GM23338 (cell line): ENCODE measurements at regions not wholly inside any gene's neighbourhood (a gene's known extent, or its start where the extent isn't known, plus 50 kb on each side); places are given as distances from the start of the nearest gene placed in this dataset.

ENCODE experiments used
- ATAC-seq: fragments of 200-7000 bp; cut with Tn5 transposase; 3 replicates; pipeline ENCODE4 v1.9.1; 2020
- DNase-seq: peaks from one replicate; pipeline ENCODE4 v3.0.0-alpha.2; 2015; ENCODE audit warnings: low spot score
- H2AFZ ChIP-seq: fragments of 200-600 bp; sonication (generic); 2 replicates; pipeline ENCODE4 v1.8.0; 2016; ENCODE audit warnings: antibody characterized with exemption, mild to moderate bottlenecking, moderate library complexity
- H3F3A ChIP-seq: fragments of 200-600 bp; sonication (generic); replicated peaks from 2 replicates; pipeline ENCODE4 v1.8.0; 2017; ENCODE audit warnings: antibody characterized with exemption, mixed run types, low read depth
- H3K27ac ChIP-seq: fragments of 200-600 bp; sonication (generic); 2 replicates; pipeline ENCODE4 v1.6.1; 2016; ENCODE audit warnings: low read depth
- H3K27me3 ChIP-seq: fragments of 200-600 bp; sonication (generic); 2 replicates; pipeline ENCODE4 v1.8.0; 2016; ENCODE audit warnings: mild to moderate bottlenecking, mixed run types, moderate library complexity; ENCODE audit not compliant: insufficient read depth
- H3K36me3 ChIP-seq: fragments of 200-600 bp; sonication (generic); 2 replicates; pipeline ENCODE4 v1.8.0; 2016; ENCODE audit warnings: mild to moderate bottlenecking; ENCODE audit not compliant: insufficient read depth
- H3K4me1 ChIP-seq: fragments of 200-600 bp; sonication (generic); 2 replicates; pipeline ENCODE4 v1.8.0; 2016; ENCODE audit warnings: mild to moderate bottlenecking, moderate library complexity; ENCODE audit not compliant: insufficient read depth
- H3K4me2 ChIP-seq: fragments of 200-600 bp; sonication (generic); 2 replicates; pipeline ENCODE4 v1.7.1; 2017; ENCODE audit warnings: mixed run types
- H3K4me3 ChIP-seq: fragments of 200-600 bp; sonication (generic); 2 replicates; pipeline ENCODE4 v1.6.1; 2016; ENCODE audit warnings: mixed run types
- H3K79me2 ChIP-seq: fragments of 200-600 bp; sonication (generic); replicated peaks from 2 replicates; pipeline ENCODE4 v1.8.0; 2017; ENCODE audit warnings: mild to moderate bottlenecking; ENCODE audit not compliant: insufficient read depth
- H3K9me2 ChIP-seq: fragments of 200-600 bp; sonication (generic); 2 replicates; pipeline ENCODE4 v1.8.0; 2017; ENCODE audit not compliant: insufficient read depth
- H4K20me1 ChIP-seq: fragments of 200-600 bp; sonication (generic); replicated peaks from 2 replicates; pipeline ENCODE4 v1.8.0; 2017; ENCODE audit warnings: mild to moderate bottlenecking; ENCODE audit not compliant: insufficient read depth
- H3K27ac Mint-ChIP-seq: 2 replicates; pipeline ENCODE4 v1.8.0; 2020; ENCODE audit warnings: inconsistent platforms, mild to moderate bottlenecking, moderate library complexity, mixed read lengths
- H3K27me3 Mint-ChIP-seq: 3 replicates; pipeline ENCODE4 v1.8.0; 2022; ENCODE audit warnings: low read depth, mild to moderate bottlenecking, moderate library complexity, mixed read lengths, inconsistent platforms; ENCODE audit not compliant: insufficient read depth, poor library complexity
- H3K36me3 Mint-ChIP-seq: 3 replicates; pipeline ENCODE4 v1.8.0; 2021; ENCODE audit warnings: low read depth, mild to moderate bottlenecking, inconsistent platforms, moderate library complexity, mixed read lengths
- H3K4me1 Mint-ChIP-seq: 3 replicates; pipeline ENCODE4 v1.8.0; 2020; ENCODE audit warnings: mild to moderate bottlenecking, inconsistent platforms, mixed read lengths
- H3K4me3 Mint-ChIP-seq: 3 replicates; pipeline ENCODE4 v1.8.0; 2021; ENCODE audit warnings: moderate library complexity, mild to moderate bottlenecking, inconsistent platforms, mixed read lengths
- H3K9me3 Mint-ChIP-seq: 3 replicates; pipeline ENCODE4 v1.8.0; 2020; ENCODE audit warnings: moderate library complexity, mild to moderate bottlenecking, inconsistent platforms, mixed read lengths
- CTCF ChIP-seq, 2 experiments: fragments of 200-600 bp in 1 of 2; sonication (generic) in 1 of 2; conservative IDR thresholded peaks; 2 replicates each; pipeline versions ENCODE4 v1.5.1 to v1.6.1; 2016 to 2017; ENCODE audit warnings: antibody characterized with exemption in 2 of 2, low read depth in 2 of 2, mild to moderate bottlenecking in 2 of 2, moderate library complexity in 1 of 2
- EZH2phosphoT487 ChIP-seq: fragments of 200-600 bp; sonication (generic); IDR thresholded peaks from one replicate; pipeline ENCODE4 v1.8.1; 2018; ENCODE audit warnings: antibody characterized with exemption; ENCODE audit not compliant: unreplicated experiment
- JUNB ChIP-seq: IDR thresholded peaks from one replicate; pipeline ENCODE4 v1.6.1; 2016; ENCODE audit warnings: antibody characterized with exemption; ENCODE audit not compliant: unreplicated experiment
- NANOG ChIP-seq: IDR thresholded peaks from 2 replicates; pipeline ENCODE4 v1.6.1; 2016; ENCODE audit warnings: antibody characterized with exemption, borderline replicate concordance
- REST ChIP-seq: IDR thresholded peaks from one replicate; pipeline ENCODE4 v1.6.1; 2018; ENCODE audit warnings: antibody characterized with exemption; ENCODE audit not compliant: unreplicated experiment
- ZNF114 ChIP-seq: fragments of 250-450 bp; sonication (Bioruptor Pico); IDR thresholded peaks from 2 replicates; pipeline ENCODE4 v1.5.0; 2020; ENCODE audit warnings: mild to moderate bottlenecking, moderate library complexity
- ZNF462 ChIP-seq: fragments of 250-450 bp; sonication (Bioruptor Pico); IDR thresholded peaks from 2 replicates; pipeline ENCODE4 v1.5.0; 2020; ENCODE audit warnings: mild to moderate bottlenecking, moderate library complexity

GRCh38 chr12:92041742-92042141, 103.9 kb downstream of the BTG1 start (continued):
- no peak for TF ChIP-seq ZNF462 (CRISPR knock-in tag)
- TF ChIP-seq JUNB = no peak
- TF ChIP-seq EZH2phosphoT487 = no peak
- no peak for TF ChIP-seq ZNF114 (CRISPR knock-in tag)
- no peak for TF ChIP-seq REST

- Histone ChIP-seq H3K4me2 (peak overlapping the region; percentile 63), H3K27ac (no peak overlapping the region), H3K27me3 (no peaks in the 10 kb centered on the region), H4K20me1 (no peaks in the 10 kb centered on the region), H3F3A (no peaks in the 10 kb centered on the region), H3K9me2 (no peaks in the 10 kb centered on the region), H3K4me3 (no peak overlapping the region), H3K36me3 (no peaks in the 10 kb centered on the region), H3K4me1 (peaks cover 32% of the 10 kb centered on the region), H3K79me2 (no peaks in the 10 kb centered on the region), H2AFZ (no peak overlapping the region)
- Mint-ChIP-seq H3K4me1 (peaks cover 54% of the 10 kb centered on the region), H3K36me3 (no peaks in the 10 kb centered on the region), H3K4me3 (no peak overlapping the region), H3K27ac (peak overlapping the region; percentile 73; the same call in 1 of the 2 replicates), H3K27me3 (no peaks in the 10 kb centered on the region), H3K9me3 (no peaks in the 10 kb centered on the region)
- ATAC-seq = peak; percentile 36; the same call in 1 of the 3 replicates
- DNase-seq = peak; percentile 4
- TF ChIP-seq REST (no peak), EZH2phosphoT487 (no peak), ZNF114 (CRISPR knock-in tag) (no peak), NANOG (no peak), CTCF (conservative IDR thresholded peaks at IDR 0.05; ENCODE audit: low read depth in 2 of 2) (no peak)
Observed at GRCh38 chr12:92039046-92039445, 106.6 kb downstream of the BTG1 start.
